ENCODE measurements at regions not wholly inside any gene's neighbourhood (a gene's known extent, or its start where the extent isn't known, plus 50 kb on each side); places are given as distances from the start of the nearest gene placed in this dataset.
"Not testable (repeated sequence)": the region's sequence is repeated elsewhere in the genome, so short reads cannot be mapped to it uniquely, and the experiment has no call there.

- not testable (repeated sequence) for DNase-seq (ENCODE audit: low read depth)
Observed at GRCh38 chr3:48101301-48101650, 85.1 kb upstream of the MAP4 start.

GRCh38 chr3:48092270-48092669 lies 76.1 kb upstream of the MAP4 start:
- DNase-seq (ENCODE audit: low read depth), result no peak

- no peak for DNase-seq (ENCODE audit: low read depth)
Observed at GRCh38 chr3:48090166-48090939, 74.1 kb upstream of the MAP4 start.

- DNase-seq (ENCODE audit: low read depth), result peak; percentile 91
Observed at GRCh38 chr3:48088749-48089466, 72.7 kb upstream of the MAP4 start.

- DNase-seq (ENCODE audit: low read depth), result no peak
Observed at GRCh38 chr3:48088056-48088748, 72.0 kb upstream of the MAP4 start.

- no peak for DNase-seq (ENCODE audit: low read depth)
Observed at GRCh38 chr3:48086705-48087104, 70.5 kb upstream of the MAP4 start.

GRCh38 chr3:48084929-48085328 lies 68.7 kb upstream of the MAP4 start:
- no peak for DNase-seq (ENCODE audit: low read depth)

GRCh38 chr3:48084170-48084569 lies 68.0 kb upstream of the MAP4 start:
- DNase-seq (ENCODE audit: low read depth), result no peak

- no peak for DNase-seq (ENCODE audit: low read depth)
Observed at GRCh38 chr3:48082580-48083184, 66.5 kb upstream of the MAP4 start.

- DNase-seq (ENCODE audit: low read depth), result no peak
Observed at GRCh38 chr3:48077815-48078214, 61.6 kb upstream of the MAP4 start.

- DNase-seq (ENCODE audit: low read depth), result no peak
Observed at GRCh38 chr3:48070030-48070429, 53.8 kb upstream of the MAP4 start.

- DNase-seq (ENCODE audit: low read depth), result no peak
Observed at GRCh38 chr3:48069339-48069738, 53.1 kb upstream of the MAP4 start.

GRCh38 chr3:48068886-48069285 lies 52.7 kb upstream of the MAP4 start:
- no peak for DNase-seq (ENCODE audit: low read depth)

GRCh38 chr3:48068320-48068719 lies 52.1 kb upstream of the MAP4 start:
- DNase-seq (ENCODE audit: low read depth), result not testable (repeated sequence)

- no peak for DNase-seq (ENCODE audit: low read depth)
Observed at GRCh38 chr3:48067271-48067670, 51.1 kb upstream of the MAP4 start.

Measured in activated T-helper 1 cell treated with Interleukin-2 at 50 U/mL for 16 hours (primary cell).